Lower lobe of right lung (tissue), 2 donors: ENCODE measurements at regions not wholly inside any gene's neighbourhood (a gene's known extent, or its start where the extent isn't known, plus 50 kb on each side); places are given as distances from the start of the nearest gene placed in this dataset.

Experiments
- ATAC-seq, 2 donors: fragments of 200-7000 bp; cut with Tn5 transposase; one replicate each; pipeline ENCODE4 v1.9.1; 2020 to 2022; ENCODE audit warnings: mild to moderate bottlenecking in 2 of 2, moderate library complexity in 2 of 2
- DNase-seq: peaks from one replicate; pipeline ENCODE4 v3.0.0-alpha.2; 2020
- H3K27ac ChIP-seq: fragments of 200-600 bp; one replicate; pipeline ENCODE4 v1.8.0; 2022
- H3K27me3 ChIP-seq: fragments of 200-600 bp; one replicate; pipeline ENCODE4 v1.8.0; 2022; ENCODE audit warnings: low read depth
- H3K36me3 ChIP-seq: fragments of 200-600 bp; one replicate; pipeline ENCODE4 v1.8.0; 2022; ENCODE audit warnings: mild to moderate bottlenecking
- H3K4me1 ChIP-seq: fragments of 200-600 bp; one replicate; pipeline ENCODE4 v1.8.0; 2022
- H3K4me3 ChIP-seq: fragments of 200-600 bp; one replicate; pipeline ENCODE4 v1.8.0; 2022; ENCODE audit warnings: mild to moderate bottlenecking
- H3K9me3 ChIP-seq: fragments of 200-600 bp; one replicate; pipeline ENCODE4 v1.8.0; 2022
- CTCF ChIP-seq: fragments of 200-600 bp; IDR thresholded peaks from one replicate; pipeline ENCODE4 v1.8.0; 2022; ENCODE audit warnings: antibody characterized with exemption, mild to moderate bottlenecking
- intact Hi-C: fragments of 100-400 bp; cut with DNase I; formaldehyde crosslinking; loops from one replicate; pipeline ENCODE4 v1.11.0; 2022
- donor health status: DM: no; HTN: yes; CAD: no; lungs with severe emphysema.

- peaks cover 17% of the 10 kb centered on the region for H3K27me3 ChIP-seq
- TF ChIP-seq CTCF = no peak
- ATAC-seq = no peak
These were observed 113.6 kb downstream of the FAM53A start for GRCh38 chr4:1570291-1571164.

GRCh38 chr4:1569461-1570151, 114.5 kb downstream of the FAM53A start:
- H3K27ac ChIP-seq = peak overlapping the region; percentile 73
- peak overlapping the region; percentile 35 for H3K4me3 ChIP-seq
- intact Hi-C loops = no loop called here
- no peaks in the 10 kb centered on the region for H3K9me3 ChIP-seq
- H3K27me3 ChIP-seq = peaks cover 26% of the 10 kb centered on the region
- no peaks in the 10 kb centered on the region for H3K4me1 ChIP-seq
- no peaks in the 10 kb centered on the region for H3K36me3 ChIP-seq
- TF ChIP-seq CTCF = no peak
- ATAC-seq (no peak), DNase-seq (no peak)

More at GRCh38 chr4:1570291-1571164, 113.6 kb downstream of the FAM53A start:
- Histone ChIP-seq H3K27ac (no peak overlapping the region), H3K4me3 (no peak overlapping the region), H3K9me3 (no peaks in the 10 kb centered on the region), H3K4me1 (no peaks in the 10 kb centered on the region), H3K36me3 (no peaks in the 10 kb centered on the region)
- DNase-seq = peak; percentile 37
- intact Hi-C loops = no loop called here

- TF ChIP-seq CTCF = no peak
- Histone ChIP-seq H3K4me3 (peak overlapping the region; percentile 35), H3K9me3 (no peaks in the 10 kb centered on the region), H3K4me1 (no peaks in the 10 kb centered on the region), H3K36me3 (no peaks in the 10 kb centered on the region), H3K27me3 (peaks cover 32% of the 10 kb centered on the region), H3K27ac (peak overlapping the region; percentile 73)
- peak; percentile 43 for DNase-seq
- intact Hi-C loops = no loop called here
- ATAC-seq = no peak
These were observed 115.2 kb downstream of the FAM53A start for GRCh38 chr4:1568855-1569460.

GRCh38 chr4:1567808-1568581, 116.1 kb downstream of the FAM53A start:
- Histone ChIP-seq H3K4me3 (no peak overlapping the region), H3K27me3 (peaks cover 41% of the 10 kb centered on the region), H3K36me3 (no peaks in the 10 kb centered on the region), H3K27ac (no peak overlapping the region), H3K9me3 (no peaks in the 10 kb centered on the region), H3K4me1 (no peaks in the 10 kb centered on the region)
- ATAC-seq (no peak), DNase-seq (peak; percentile 46)
- TF ChIP-seq CTCF = no peak
- intact Hi-C loops = no loop called here

GRCh38 chr4:1567519-1567807, 116.7 kb downstream of the FAM53A start:
- no peaks in the 10 kb centered on the region for H3K9me3 ChIP-seq
- ATAC-seq (no peak), DNase-seq (peak; percentile 38)
- no peak overlapping the region for H3K27ac ChIP-seq
- no peaks in the 10 kb centered on the region for H3K36me3 ChIP-seq
- peaks cover 47% of the 10 kb centered on the region for H3K27me3 ChIP-seq
- intact Hi-C loops = no loop called here
- TF ChIP-seq CTCF = no peak
- H3K4me1 ChIP-seq = no peaks in the 10 kb centered on the region
- no peak overlapping the region for H3K4me3 ChIP-seq
